ENCODE measurements at regions not wholly inside any gene's neighbourhood (a gene's known extent, or its start where the extent isn't known, plus 50 kb on each side); places are given as distances from the start of the nearest gene placed in this dataset.

DNA sequence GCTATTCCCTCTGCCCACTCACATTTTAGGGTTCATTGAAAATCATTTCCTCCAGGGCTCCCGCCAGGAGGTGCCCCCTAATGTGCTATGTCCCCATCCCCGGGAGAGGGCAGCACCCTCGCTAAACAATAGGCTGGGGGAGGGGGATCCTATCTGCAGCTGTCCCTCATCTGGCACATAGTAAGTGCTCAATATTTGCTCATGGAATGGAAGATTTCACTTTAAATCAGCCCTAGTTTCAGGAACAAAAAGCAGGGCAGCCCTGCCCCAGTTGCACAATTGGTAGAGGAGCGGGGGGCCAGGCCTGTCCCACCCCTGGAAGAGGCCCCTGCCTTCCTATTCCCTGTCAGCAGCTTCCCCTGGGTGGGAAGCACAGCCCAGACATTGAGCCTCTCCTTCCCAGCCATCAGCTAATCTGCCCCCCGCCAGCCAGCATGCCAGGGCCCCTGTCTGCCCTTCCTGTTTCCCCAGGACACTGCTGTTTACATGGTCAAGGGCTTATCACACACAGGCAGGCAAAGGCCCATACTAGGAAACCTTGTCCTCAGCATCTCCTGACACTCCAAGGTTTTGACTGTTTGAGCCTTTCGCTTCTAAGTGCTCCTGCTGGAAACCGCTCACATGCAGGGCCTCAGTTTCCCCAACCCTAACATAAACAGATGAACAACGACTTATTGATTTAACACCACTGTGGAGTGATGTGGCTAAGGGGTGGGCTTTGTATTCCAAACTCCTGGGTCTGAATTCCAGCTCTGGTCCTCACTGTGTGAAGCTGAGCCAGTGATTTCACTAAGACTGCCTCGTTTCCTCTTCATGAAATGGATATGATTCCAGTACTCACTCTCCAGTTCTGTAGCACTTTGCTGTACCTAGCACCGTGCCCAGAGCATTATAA is 130.7 kb upstream of the ZMIZ1 start:
- peak; percentile 58 for DNase-seq

GRCh38 chr10:78938695-78939672 is 129.8 kb upstream of the ZMIZ1 start:
- DNase-seq, result no peak

DNA sequence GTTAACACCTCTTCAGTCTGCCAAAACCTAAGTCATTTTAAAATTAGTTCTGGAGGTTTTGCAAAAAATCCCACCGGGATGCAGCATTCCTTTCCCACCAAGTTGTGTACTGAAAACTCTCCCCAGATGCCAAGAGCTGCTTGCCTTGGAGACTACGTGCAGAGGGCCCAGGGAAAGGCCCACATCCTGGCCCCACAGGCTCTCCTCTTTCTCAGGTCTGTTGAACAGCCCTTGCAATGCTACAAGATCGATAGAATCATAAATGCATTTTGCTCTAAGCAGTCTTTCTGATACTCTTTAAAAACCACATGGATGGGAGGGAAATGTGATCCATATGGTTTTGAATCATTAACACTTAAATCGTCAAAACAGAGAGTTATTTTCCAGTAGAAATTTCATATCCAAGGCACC is 126.7 kb upstream of the ZMIZ1 start:
- DNase-seq, result no peak

GRCh38 chr10:78944723-78945312 is 123.9 kb upstream of the ZMIZ1 start:
- DNase-seq, result no peak

GRCh38 chr10:78945838-78946237 is 122.9 kb upstream of the ZMIZ1 start:
- no peak for DNase-seq

- no peak for DNase-seq
These were observed 121.5 kb upstream of the ZMIZ1 start for GRCh38 chr10:78947226-78947625.

- no peak for DNase-seq
These were observed 121.0 kb upstream of the ZMIZ1 start for GRCh38 chr10:78947733-78948132.

DNA sequence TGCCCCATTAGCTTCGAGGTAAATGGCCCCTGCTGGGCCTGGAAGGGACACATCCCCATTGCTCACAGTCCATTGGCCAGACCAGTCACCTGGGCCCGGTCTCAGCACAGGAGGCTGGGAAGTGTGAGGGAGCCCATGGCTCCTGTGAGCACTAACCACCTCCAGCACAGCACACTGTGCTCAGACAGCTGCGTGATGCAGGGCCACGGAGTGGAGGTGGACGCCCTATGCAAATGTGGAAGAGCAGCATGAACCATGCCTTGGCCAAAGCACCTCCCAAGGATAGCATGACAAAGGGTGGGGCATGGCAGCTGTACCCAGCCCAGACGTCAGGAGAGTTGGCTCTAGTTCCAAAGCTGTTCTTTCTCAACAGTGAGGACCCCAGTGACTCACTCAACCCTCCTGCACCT is 120.1 kb upstream of the ZMIZ1 start:
- no peak for DNase-seq

GRCh38 chr10:78950656-78951587 is 117.8 kb upstream of the ZMIZ1 start:
- DNase-seq, result no peak

DNA sequence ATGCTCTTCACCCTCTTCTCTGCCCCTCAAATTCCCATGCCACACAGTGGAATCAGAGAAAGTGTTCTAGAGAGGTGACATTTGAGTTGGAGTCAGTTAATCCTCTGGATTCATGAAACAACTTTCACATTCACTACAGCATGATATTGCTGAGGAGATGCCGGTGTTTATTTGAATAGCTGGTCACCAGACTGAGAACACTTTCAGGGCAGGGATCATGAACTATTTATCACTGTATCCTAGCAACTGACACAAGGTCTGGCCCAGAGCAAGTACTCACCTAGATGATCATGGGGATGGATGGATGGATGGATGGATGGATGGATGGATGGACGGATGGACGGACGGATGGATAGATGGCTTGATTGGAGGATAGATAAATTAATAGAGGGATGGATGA is 116.7 kb upstream of the ZMIZ1 start:
- no peak for DNase-seq

- DNase-seq, result no peak
These were observed 116.1 kb upstream of the ZMIZ1 start for GRCh38 chr10:78952686-78953085.

- DNase-seq, result peak; percentile 38
These were observed 115.5 kb upstream of the ZMIZ1 start for GRCh38 chr10:78953113-78953798.

GRCh38 chr10:78953799-78954297 is 114.9 kb upstream of the ZMIZ1 start:
- DNase-seq, result no peak

DNA sequence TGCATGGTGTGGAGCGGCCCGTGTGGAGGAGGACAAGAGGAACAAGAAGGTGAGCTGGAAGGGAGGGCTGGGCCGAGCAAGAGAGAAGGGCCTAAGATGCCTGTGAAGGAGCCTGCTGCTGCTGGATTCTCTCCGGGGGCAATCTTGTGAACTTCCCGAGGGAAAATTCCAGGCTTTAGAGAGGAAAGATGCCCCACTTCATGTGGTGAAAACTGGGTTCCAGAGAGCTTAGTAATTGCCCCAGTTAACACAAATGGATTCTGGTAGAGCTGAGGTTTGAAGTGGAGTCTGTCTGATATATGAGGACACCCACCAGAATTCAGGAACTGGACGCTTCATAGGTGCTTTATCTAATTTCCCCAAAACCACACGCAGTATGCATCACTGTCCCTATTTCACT is 114.1 kb upstream of the ZMIZ1 start:
- no peak for DNase-seq

- DNase-seq, result no peak
These were observed 113.6 kb upstream of the ZMIZ1 start for GRCh38 chr10:78955206-78955605.

DNA sequence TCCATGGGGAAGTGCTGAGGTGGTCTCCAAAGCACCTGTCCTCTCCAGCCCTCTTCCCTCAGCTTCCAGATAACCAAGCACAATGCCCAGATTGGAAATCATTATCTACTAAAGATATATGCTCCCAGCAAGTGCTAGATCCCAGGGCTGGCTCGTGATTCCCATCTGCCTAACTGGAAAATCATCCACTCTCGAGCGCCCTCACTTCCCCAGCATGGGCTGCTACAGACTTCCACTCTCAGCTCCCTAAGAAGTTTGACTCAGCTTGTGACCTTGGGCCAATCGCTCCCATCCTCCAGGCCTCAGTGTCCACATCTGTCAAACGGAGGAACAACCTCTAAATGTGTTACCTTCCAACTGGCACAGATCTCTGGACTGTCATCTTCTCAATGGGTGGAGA is 112.4 kb upstream of the ZMIZ1 start:
- no peak for DNase-seq

DNA sequence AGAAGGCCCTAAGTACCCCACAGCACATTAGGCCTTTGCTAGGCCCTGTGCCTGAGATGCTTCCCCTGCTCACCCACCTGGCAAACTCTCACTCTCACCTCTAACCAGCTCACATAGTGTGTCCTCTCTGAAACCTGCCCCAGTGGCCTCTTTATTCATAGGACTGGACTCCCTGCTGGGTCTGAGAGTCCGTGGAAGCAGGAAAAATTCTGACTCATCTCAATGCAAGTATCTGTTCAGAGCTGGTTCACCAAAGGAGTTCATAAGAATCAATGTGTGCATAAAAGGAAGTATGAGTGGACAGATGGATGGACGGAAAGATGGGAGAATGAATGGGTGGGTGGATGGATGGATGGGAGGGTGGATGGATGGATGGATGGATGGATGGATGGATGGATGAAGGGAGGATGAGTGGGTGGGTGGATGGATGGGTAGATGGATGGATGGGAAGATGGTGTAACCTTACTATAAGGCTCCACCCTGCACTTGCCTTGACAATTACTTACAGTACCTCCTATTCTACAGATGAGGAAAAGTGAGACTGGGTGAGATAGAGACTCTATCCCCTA is 111.2 kb upstream of the ZMIZ1 start:
- no peak for DNase-seq

GRCh38 chr10:78959217-78959923 is 109.4 kb upstream of the ZMIZ1 start:
- peak; percentile 21 for DNase-seq

DNA sequence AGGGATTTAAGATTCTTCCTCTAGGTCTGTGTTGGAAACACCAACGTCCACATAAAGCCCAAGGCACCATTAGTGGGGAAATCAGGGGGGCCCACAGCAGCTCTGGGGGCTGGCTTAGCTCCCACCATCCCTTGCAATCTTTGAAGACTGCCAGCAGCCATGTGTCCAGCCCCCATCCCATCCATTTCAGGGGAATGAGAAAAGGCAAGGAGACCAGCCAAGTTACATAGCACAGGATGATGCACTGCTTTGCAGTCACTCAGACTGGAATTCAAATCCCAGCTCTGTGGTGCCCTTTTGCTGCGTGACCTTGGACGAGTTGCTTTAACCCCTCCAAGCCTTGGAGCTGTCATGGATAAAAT is 108.9 kb upstream of the ZMIZ1 start:
- no peak for DNase-seq

DNA sequence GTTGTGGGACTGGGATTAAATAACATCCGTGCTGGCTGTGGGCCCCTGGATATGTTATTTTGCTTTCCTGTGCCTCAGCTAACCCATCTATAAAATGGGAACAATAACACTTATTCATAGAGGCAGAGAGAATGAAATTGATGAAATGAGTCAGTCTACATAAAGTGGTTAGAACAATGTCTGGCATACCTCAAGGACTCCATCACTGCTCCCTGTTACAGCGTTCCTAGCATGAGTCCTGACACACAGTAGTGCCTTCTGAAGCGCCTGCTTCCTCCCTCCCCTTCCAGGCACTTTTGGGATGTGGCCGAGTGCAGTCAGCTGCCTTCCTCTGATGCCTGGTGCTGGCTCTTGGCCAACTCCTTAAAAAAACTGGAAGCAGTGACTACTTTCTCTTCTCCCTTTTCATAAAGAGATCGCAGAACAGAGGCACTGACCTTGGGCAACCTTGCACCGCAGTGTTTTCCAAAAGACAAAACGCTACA is 108.4 kb upstream of the ZMIZ1 start:
- no peak for DNase-seq

Data from hematopoietic multipotent progenitor cell treated with erythropoietin and hydrocortisone succinate and interleukin-3 and kit ligand, for 6 days (in vitro differentiated cells).